ENCODE measurements at regions not wholly inside any gene's neighbourhood (a gene's known extent, or its start where the extent isn't known, plus 50 kb on each side); places are given as distances from the start of the nearest gene placed in this dataset.
"Not testable (repeated sequence)": the region's sequence is repeated elsewhere in the genome, so short reads cannot be mapped to it uniquely, and the experiment has no call there.

GRCh38 chr21:35164380-35164779 is 115.3 kb upstream of the RUNX1 start:
- H3K36me3 Mint-ChIP-seq (ENCODE audit: low read depth), result no peaks in the 10 kb centered on the region

DNA sequence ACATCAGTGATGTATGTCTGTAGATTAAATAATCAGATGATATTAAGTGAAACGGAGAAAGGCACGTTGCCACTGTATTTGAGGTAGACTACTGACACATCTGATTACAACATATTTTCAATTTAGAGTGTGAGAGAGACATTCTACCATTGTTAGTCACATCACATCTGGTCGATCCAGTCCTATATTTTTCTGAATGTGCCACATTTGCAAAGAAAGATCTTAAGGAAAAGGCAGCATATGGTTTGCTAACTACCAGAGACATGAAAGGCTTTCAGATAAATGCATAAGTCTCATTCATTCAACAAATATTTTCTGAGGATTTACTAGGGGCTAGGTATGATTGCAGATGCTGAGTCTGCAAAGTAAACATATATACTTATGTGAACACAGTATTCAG is 114.3 kb upstream of the RUNX1 start:
- no peaks in the 10 kb centered on the region for H3K36me3 Mint-ChIP-seq (ENCODE audit: low read depth)
- no peaks in the 10 kb centered on the region for H3K27me3 Mint-ChIP-seq

More at GRCh38 chr21:35164380-35164779, 115.3 kb upstream of the RUNX1 start:
- Mint-ChIP-seq H3K27me3 (no peaks in the 10 kb centered on the region), H3K27ac (no peak overlapping the region), H3K4me1 (ENCODE audit: low read depth) (no peaks in the 10 kb centered on the region), H3K9me3 (peaks cover 5% of the 10 kb centered on the region), H3K4me3 (no peak overlapping the region)
- no peak for TF ChIP-seq CTCF (IDR thresholded peaks at IDR 0.05)
- no peak for ATAC-seq
- intact Hi-C loops (cut with micrococcal nuclease), result no loop called here
- POLR2A ChIA-PET, result interaction anchor here (0.9 kb wide), 1 partner anchor 10 kb away, joined by 3 read pairs; no protein-coding TSS in a partner anchor
- no peak for DNase-seq
- CTCF ChIA-PET, result no interaction called here

GRCh38 chr21:35162831-35163230 is 113.7 kb upstream of the RUNX1 start:
- Mint-ChIP-seq H3K4me1 (ENCODE audit: low read depth) (no peaks in the 10 kb centered on the region), H3K4me3 (no peak overlapping the region), H3K27ac (no peak overlapping the region), H3K36me3 (ENCODE audit: low read depth) (no peaks in the 10 kb centered on the region), H3K9me3 (peaks cover 7% of the 10 kb centered on the region), H3K27me3 (no peaks in the 10 kb centered on the region)
- CTCF ChIA-PET, result no interaction called here
- DNase-seq, result no peak
- TF ChIP-seq CTCF (IDR thresholded peaks at IDR 0.05), result no peak
- POLR2A ChIA-PET, result no interaction called here
- ATAC-seq, result no peak
- intact Hi-C loops (cut with micrococcal nuclease), result no loop called here

More for the DNA sequence above, 114.3 kb upstream of the RUNX1 start:
- TF ChIP-seq CTCF (IDR thresholded peaks at IDR 0.05), result no peak
- ChIA-PET POLR2A (interaction anchor here (0.9 kb wide), 1 partner anchor 9 kb away, joined by 3 read pairs; no protein-coding TSS in a partner anchor), CTCF (no interaction called here)
- peaks cover 5% of the 10 kb centered on the region for H3K9me3 Mint-ChIP-seq
- intact Hi-C loops (cut with micrococcal nuclease), result no loop called here
- no peak overlapping the region for H3K27ac Mint-ChIP-seq
- H3K4me3 Mint-ChIP-seq, result no peak overlapping the region
- no peaks in the 10 kb centered on the region for H3K4me1 Mint-ChIP-seq (ENCODE audit: low read depth)
- no peak for DNase-seq
- ATAC-seq, result no peak

DNA sequence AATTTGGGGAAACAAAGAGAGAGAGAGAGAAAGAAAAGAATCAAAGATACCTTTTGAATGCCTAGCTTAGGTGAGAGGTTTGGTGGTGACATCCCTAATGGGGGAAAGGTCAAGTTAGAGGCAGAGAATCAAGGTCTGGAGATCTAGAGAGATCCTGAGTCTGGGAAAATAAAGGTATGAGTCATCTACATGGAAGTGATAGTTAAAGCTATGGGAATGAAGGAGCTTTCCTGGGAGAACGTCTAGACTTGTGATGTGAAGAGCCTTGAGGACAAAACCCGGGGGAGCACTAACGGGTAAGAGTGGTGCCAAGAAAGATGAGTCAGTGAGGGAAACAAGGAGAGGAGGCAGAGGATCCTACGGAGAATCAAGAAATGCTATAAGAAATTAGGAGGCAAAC is 110.8 kb upstream of the RUNX1 start:
- POLR2A ChIA-PET, result no interaction called here
- no peak for ATAC-seq

DNA sequence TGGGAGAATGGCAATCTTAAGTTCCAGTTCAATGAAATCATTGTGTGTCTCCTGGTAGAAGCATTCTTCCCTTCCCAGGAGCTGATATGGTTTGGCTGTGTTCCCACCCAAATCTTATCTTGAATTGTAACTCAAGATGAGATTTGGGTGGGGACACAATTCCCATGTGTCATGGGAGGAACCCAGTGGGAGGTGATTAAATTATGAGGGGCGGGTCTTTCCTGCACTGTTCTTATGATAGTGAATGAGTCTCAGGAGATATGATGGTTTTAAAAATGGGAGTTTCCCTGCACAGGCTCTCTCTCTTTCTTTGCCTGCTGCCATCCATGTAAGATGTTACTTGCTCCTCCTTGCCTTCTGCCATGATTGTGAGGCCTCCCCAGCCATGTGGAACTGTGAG is 108.3 kb upstream of the RUNX1 start:
- CTCF ChIA-PET; H3K9me3 Mint-ChIP-seq; H3K27me3 Mint-ChIP-seq; intact Hi-C loops (cut with micrococcal nuclease); H3K27ac Mint-ChIP-seq; POLR2A ChIA-PET; H3K36me3 Mint-ChIP-seq (ENCODE audit: low read depth); ATAC-seq; H3K4me1 Mint-ChIP-seq (ENCODE audit: low read depth); DNase-seq; H3K4me3 Mint-ChIP-seq: not testable (repeated sequence)

More for the DNA sequence above, 110.8 kb upstream of the RUNX1 start:
- Mint-ChIP-seq H3K9me3 (peaks cover 10% of the 10 kb centered on the region), H3K4me1 (ENCODE audit: low read depth) (no peaks in the 10 kb centered on the region), H3K4me3 (no peak overlapping the region), H3K27ac (no peak overlapping the region), H3K27me3 (no peaks in the 10 kb centered on the region), H3K36me3 (ENCODE audit: low read depth) (no peaks in the 10 kb centered on the region)
- CTCF ChIA-PET, result interaction anchor here (1.1 to 1.2 kb wide), 2 partner anchors 9 to 32 kb away, joined by 3 read pairs; no protein-coding TSS in a partner anchor
- no peak for DNase-seq
- intact Hi-C loops (cut with micrococcal nuclease), result no loop called here
- TF ChIP-seq CTCF (IDR thresholded peaks at IDR 0.05), result no peak

All from activated CD8-positive, alpha-beta T cell treated with anti-CD3 and anti-CD28 coated beads for 36 hours (primary cell).